HG03354 (cell line): ENCODE measurements at regions not wholly inside any gene's neighbourhood (a gene's known extent, or its start where the extent isn't known, plus 50 kb on each side); places are given as distances from the start of the nearest gene placed in this dataset.
"Not testable (repeated sequence)": the region's sequence is repeated elsewhere in the genome, so short reads cannot be mapped to it uniquely, and the experiment has no call there.

Experiments
- ATAC-seq: cut with Tn5 transposase; IDR thresholded peaks from one replicate; pipeline ENCODE4 v1.9.1; 2021; ENCODE audit warnings: mild to moderate bottlenecking; ENCODE audit not compliant: unreplicated experiment, poor library complexity, severe bottlenecking

GRCh38 chr10:107994621-107995270 is 830.2 kb upstream of the SORCS1 start:
- ATAC-seq = no peak

GRCh38 chr10:107986571-107986970 is 822.1 kb upstream of the SORCS1 start:
- ATAC-seq = no peak

- ATAC-seq = no peak
Observed at GRCh38 chr10:107984581-107984980, 820.1 kb upstream of the SORCS1 start.

- ATAC-seq = no peak
Observed at GRCh38 chr10:107984149-107984548, 819.6 kb upstream of the SORCS1 start.

- ATAC-seq = no peak
Observed at GRCh38 chr10:107978455-107978854, 813.9 kb upstream of the SORCS1 start.

GRCh38 chr10:107971973-107972372 is 807.5 kb upstream of the SORCS1 start:
- ATAC-seq = no peak

GRCh38 chr10:107971411-107971810 is 806.9 kb upstream of the SORCS1 start:
- no peak for ATAC-seq

GRCh38 chr10:107970512-107970911 is 806.0 kb upstream of the SORCS1 start:
- no peak for ATAC-seq

- no peak for ATAC-seq
Observed at GRCh38 chr10:107969936-107970335, 805.4 kb upstream of the SORCS1 start.

- ATAC-seq = no peak
Observed at GRCh38 chr10:107966826-107967225, 802.3 kb upstream of the SORCS1 start.

- no peak for ATAC-seq
Observed at GRCh38 chr10:107952649-107953556, 788.4 kb upstream of the SORCS1 start.

- not testable (repeated sequence) for ATAC-seq
Observed at GRCh38 chr10:107950411-107951062, 786.0 kb upstream of the SORCS1 start.

- no peak for ATAC-seq
Observed at GRCh38 chr10:107942826-107943225, 778.3 kb upstream of the SORCS1 start.

- no peak for ATAC-seq
Observed at GRCh38 chr10:107933076-107933475, 768.6 kb upstream of the SORCS1 start.

- ATAC-seq = no peak
Observed at GRCh38 chr10:107931808-107932207, 767.3 kb upstream of the SORCS1 start.

GRCh38 chr10:107930037-107930436 is 765.5 kb upstream of the SORCS1 start:
- ATAC-seq = no peak

- no peak for ATAC-seq
Observed at GRCh38 chr10:107924458-107924857, 760.0 kb upstream of the SORCS1 start.

- ATAC-seq = no peak
Observed at GRCh38 chr10:107919626-107920235, 755.2 kb upstream of the SORCS1 start.

- no peak for ATAC-seq
Observed at GRCh38 chr10:107918171-107918570, 753.7 kb upstream of the SORCS1 start.

GRCh38 chr10:107915215-107915610 is 750.7 kb upstream of the SORCS1 start:
- peak; percentile 49 for ATAC-seq
